Osteocyte (in vitro differentiated cells): ENCODE measurements at regions not wholly inside any gene's neighbourhood (a gene's known extent, or its start where the extent isn't known, plus 50 kb on each side); places are given as distances from the start of the nearest gene placed in this dataset.
A peak's percentile ranks its signal among the peaks of the same experiment; 100 is the strongest.

Experiments used
- DNase-seq: peaks from one replicate; pipeline ENCODE4 v3.0.0; 2021; ENCODE audit warnings: mixed read lengths; ENCODE audit not compliant: unreplicated experiment; ENCODE audit errors: extremely low spot score
- H3K27ac Mint-ChIP-seq: one replicate; pipeline ENCODE4 v1.8.0; 2021; ENCODE audit warnings: mild to moderate bottlenecking, mixed read lengths; ENCODE audit not compliant: unreplicated experiment
- H3K27me3 Mint-ChIP-seq: one replicate; pipeline ENCODE4 v1.8.0; 2021; ENCODE audit warnings: mixed read lengths; ENCODE audit not compliant: unreplicated experiment
- H3K36me3 Mint-ChIP-seq: one replicate; pipeline ENCODE4 v1.8.0; 2021; ENCODE audit warnings: mixed read lengths; ENCODE audit not compliant: unreplicated experiment
- H3K4me1 Mint-ChIP-seq: one replicate; pipeline ENCODE4 v1.8.0; 2021; ENCODE audit warnings: mixed read lengths; ENCODE audit not compliant: unreplicated experiment
- H3K4me3 Mint-ChIP-seq: one replicate; pipeline ENCODE4 v1.8.0; 2021; ENCODE audit warnings: mild to moderate bottlenecking, moderate library complexity, mixed read lengths; ENCODE audit not compliant: unreplicated experiment
- H3K9me3 Mint-ChIP-seq: one replicate; pipeline ENCODE4 v1.8.0; 2021; ENCODE audit warnings: mixed read lengths; ENCODE audit not compliant: unreplicated experiment
- TF ChIP-seq, protein P1 (sequence below): fragments of 200-600 bp; sonication (generic); IDR thresholded peaks from 2 replicates; pipeline ENCODE4 v1.5.0; 2021; ENCODE audit warnings: antibody characterized with exemption, mild to moderate bottlenecking, moderate library complexity

DNA sequence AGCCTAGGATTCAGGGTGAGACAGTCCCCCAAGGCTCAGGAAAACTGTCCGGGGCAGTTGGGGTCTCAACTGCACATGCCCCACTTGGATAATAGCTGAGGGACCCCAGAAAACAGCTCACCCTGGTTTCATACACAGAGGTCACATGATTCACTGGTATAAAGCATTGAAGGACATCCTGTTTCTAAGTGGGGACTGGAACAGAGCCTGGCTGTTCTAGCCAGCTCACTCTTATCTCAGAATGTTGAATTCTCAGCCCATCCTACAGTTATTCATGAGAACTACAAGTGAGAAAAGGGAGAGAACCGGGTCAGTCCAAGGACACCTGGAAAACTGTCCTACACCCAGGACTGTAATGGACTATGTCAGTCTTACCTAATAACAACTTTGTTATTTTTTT lies 170.9 kb downstream of the FGF1 start:
- Mint-ChIP-seq H3K27ac (no peak overlapping the region), H3K9me3 (peaks cover 8% of the 10 kb centered on the region), H3K36me3 (no peaks in the 10 kb centered on the region), H3K4me1 (peaks cover 18% of the 10 kb centered on the region), H3K4me3 (no peak overlapping the region), H3K27me3 (no peaks in the 10 kb centered on the region)
- TF ChIP-seq, protein P1, sequence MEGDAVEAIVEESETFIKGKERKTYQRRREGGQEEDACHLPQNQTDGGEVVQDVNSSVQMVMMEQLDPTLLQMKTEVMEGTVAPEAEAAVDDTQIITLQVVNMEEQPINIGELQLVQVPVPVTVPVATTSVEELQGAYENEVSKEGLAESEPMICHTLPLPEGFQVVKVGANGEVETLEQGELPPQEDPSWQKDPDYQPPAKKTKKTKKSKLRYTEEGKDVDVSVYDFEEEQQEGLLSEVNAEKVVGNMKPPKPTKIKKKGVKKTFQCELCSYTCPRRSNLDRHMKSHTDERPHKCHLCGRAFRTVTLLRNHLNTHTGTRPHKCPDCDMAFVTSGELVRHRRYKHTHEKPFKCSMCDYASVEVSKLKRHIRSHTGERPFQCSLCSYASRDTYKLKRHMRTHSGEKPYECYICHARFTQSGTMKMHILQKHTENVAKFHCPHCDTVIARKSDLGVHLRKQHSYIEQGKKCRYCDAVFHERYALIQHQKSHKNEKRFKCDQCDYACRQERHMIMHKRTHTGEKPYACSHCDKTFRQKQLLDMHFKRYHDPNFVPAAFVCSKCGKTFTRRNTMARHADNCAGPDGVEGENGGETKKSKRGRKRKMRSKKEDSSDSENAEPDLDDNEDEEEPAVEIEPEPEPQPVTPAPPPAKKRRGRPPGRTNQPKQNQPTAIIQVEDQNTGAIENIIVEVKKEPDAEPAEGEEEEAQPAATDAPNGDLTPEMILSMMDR = no peak
- DNase-seq = no peak

GRCh38 chr5:142514196-142514595 lies 171.7 kb downstream of the FGF1 start:
- Mint-ChIP-seq H3K4me1 (peaks cover 18% of the 10 kb centered on the region), H3K9me3 (peaks cover 8% of the 10 kb centered on the region), H3K36me3 (no peaks in the 10 kb centered on the region), H3K27ac (no peak overlapping the region), H3K4me3 (no peak overlapping the region), H3K27me3 (no peaks in the 10 kb centered on the region)
- no peak for DNase-seq
- TF ChIP-seq, protein P1 = no peak

GRCh38 chr5:142512043-142513042 lies 173.5 kb downstream of the FGF1 start:
- peak overlapping the region; percentile 1 for H3K27ac Mint-ChIP-seq
- no peaks in the 10 kb centered on the region for H3K36me3 Mint-ChIP-seq
- peaks cover 8% of the 10 kb centered on the region for H3K9me3 Mint-ChIP-seq
- H3K27me3 Mint-ChIP-seq = no peaks in the 10 kb centered on the region
- no peak overlapping the region for H3K4me3 Mint-ChIP-seq
- DNase-seq = no peak
- peaks cover 22% of the 10 kb centered on the region for H3K4me1 Mint-ChIP-seq
- TF ChIP-seq, protein P1 = no peak

DNA sequence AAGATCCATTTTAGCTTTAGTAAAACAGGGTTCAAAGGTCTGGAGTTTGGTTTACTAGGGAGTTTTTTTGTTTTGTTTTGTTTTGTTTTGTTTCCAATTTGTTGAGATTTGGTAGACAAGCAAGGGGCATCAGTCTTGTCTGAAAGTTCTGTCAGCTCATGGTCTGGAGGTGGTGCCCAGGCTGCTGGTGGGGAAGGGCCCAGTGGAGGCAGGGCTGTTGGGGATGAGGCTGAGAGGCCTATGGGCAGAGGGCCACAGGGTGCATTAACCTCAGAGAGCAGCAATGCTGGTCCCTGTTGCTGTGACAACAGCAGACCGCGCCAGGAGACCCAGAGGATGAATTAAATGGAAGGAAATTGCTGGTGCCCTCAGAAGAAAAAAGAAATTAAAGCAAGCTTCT lies 174.5 kb downstream of the FGF1 start:
- Mint-ChIP-seq H3K9me3 (no peaks in the 10 kb centered on the region), H3K36me3 (no peaks in the 10 kb centered on the region), H3K27ac (no peak overlapping the region), H3K4me3 (no peak overlapping the region), H3K27me3 (peaks cover 2% of the 10 kb centered on the region), H3K4me1 (peaks cover 28% of the 10 kb centered on the region)
- TF ChIP-seq, protein P1 = no peak
- DNase-seq = no peak

- Mint-ChIP-seq H3K4me3 (no peak overlapping the region), H3K9me3 (no peaks in the 10 kb centered on the region), H3K27me3 (peaks cover 2% of the 10 kb centered on the region), H3K27ac (no peak overlapping the region), H3K36me3 (no peaks in the 10 kb centered on the region), H3K4me1 (peaks cover 32% of the 10 kb centered on the region)
- DNase-seq = no peak
- TF ChIP-seq, protein P1 = no peak
Observed at GRCh38 chr5:142509026-142509425, 176.9 kb downstream of the FGF1 start.
